ENCODE measurements at regions not wholly inside any gene's neighbourhood (a gene's known extent, or its start where the extent isn't known, plus 50 kb on each side); places are given as distances from the start of the nearest gene placed in this dataset.
"Not testable (repeated sequence)": the region's sequence is repeated elsewhere in the genome, so short reads cannot be mapped to it uniquely, and the experiment has no call there.

DNA sequence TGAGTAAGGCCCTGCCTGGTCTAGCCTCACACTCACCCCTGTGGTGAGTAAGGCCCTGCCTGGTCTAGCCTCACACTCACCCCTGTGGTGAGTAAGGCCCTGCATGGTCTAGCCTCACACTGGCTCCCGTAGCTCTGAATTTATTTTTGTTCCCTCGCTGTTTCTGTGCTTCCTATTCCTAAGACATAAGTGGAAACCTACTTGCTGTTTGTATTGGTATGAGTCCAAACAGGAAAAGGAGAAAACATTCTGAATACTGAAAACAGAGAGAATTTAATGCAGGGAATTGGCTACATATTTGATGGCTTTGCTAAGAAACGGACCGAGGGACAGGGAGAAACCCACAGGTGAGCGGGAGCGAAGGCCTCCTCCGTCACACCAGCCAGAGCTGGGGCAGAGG is 267.8 kb downstream of the FOXL1 start:
- DNase-seq, result no peak

GRCh38 chr16:86848821-86849220 is 270.5 kb downstream of the FOXL1 start:
- DNase-seq, result no peak

DNA sequence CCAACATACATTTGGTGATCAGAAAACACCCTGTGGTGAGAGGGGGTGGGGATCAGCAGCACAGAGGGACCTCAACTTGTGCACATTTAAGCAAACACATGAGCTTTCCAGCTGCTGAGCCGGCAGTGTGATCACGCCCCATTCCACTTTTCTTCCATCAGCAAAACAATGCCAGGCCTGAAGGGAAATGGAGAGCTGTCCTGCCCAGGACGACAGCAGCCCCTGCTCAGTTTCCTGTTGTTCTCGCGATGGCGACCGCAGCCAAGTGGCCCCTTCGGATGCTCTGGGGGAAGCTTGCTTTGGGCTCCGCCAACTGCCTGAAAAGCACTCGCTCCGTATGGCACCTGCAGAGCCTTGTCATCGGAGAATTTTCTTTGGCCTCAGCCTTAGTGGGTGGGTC is 272.3 kb downstream of the FOXL1 start:
- no peak for DNase-seq

DNA sequence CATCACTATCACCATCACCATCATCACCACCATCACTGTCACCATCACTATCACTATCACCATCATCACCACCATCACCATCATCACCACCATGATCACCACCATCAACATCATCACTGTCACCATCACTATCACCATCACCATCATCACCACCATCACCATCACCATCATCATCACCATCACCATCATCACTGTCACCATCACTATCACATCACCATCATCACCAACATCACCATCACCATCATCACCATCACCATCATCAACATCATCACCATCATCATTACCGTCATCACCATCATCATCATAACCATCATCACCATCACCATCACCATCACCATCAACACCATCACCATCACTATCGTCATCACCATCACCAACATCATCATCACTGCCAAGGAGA is 273.8 kb downstream of the FOXL1 start:
- DNase-seq, result no peak

GRCh38 chr16:86854058-86854621 is 275.8 kb downstream of the FOXL1 start:
- DNase-seq, result no peak

GRCh38 chr16:86854626-86855294 is 276.4 kb downstream of the FOXL1 start:
- DNase-seq, result no peak

GRCh38 chr16:86856946-86857586 is 278.7 kb downstream of the FOXL1 start:
- no peak for DNase-seq

DNA sequence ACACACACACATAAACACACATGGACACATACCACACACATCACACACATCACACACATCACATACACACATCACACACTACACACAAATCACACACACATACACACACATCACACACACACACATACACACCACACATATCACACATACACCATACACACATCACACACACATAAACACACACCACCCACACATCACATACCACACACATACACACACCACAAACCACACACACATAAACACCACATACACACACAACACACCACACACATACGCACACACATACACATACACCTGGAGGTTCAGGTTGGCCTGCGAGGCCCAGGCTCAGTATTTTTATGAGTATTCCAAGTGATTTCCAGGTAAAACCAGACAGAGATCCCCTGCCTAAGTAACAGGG is 279.5 kb downstream of the FOXL1 start:
- DNase-seq, result no peak

DNA sequence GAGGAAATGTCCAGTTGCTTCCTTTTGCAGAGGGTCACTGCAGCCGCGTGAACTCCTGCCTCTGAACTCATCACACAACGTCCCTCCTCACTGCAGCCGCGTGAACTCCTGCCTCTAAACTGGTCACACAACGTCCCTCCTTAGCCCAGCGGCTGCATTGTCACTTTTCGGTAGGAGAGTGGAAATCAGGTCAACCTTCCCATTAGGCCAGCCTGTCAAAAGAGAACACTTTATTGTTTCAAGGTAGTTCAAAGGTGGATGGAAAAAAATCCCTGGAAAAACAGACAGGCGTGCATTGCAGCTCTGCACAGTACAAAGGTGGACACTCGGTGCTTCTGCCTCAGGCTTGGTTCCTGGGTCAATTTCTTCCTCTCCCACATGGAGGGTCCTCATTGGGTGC is 280.2 kb downstream of the FOXL1 start:
- no peak for DNase-seq

DNA sequence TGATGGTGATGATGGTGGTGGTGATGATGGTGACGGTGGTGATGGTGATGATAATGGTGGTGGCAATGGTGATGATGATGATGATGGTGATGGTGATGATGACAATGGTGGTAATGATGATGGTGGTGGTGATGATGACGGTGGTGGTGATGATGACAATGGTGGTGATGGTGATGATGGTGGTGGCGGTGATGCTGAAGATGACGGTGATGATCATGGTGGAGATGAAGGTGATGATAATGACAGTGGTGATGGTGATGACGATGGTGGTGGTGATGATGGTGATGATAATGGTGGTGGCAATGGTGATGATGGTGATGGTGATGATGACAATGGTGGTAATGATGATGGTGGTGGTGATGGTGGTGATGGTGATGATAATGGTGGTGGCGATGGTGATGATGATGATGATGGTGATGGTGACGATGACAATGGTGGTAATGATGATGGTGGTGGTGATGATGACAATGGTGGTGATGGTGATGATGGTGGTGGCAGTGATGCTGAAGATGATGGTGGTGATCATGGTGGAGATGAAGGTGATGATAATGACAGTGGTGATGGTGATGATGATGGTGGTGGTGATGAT is 283.0 kb downstream of the FOXL1 start:
- DNase-seq, result not testable (repeated sequence)

- peak; percentile 45 for DNase-seq
These were observed 284.4 kb downstream of the FOXL1 start for GRCh38 chr16:86862595-86863280.

DNA sequence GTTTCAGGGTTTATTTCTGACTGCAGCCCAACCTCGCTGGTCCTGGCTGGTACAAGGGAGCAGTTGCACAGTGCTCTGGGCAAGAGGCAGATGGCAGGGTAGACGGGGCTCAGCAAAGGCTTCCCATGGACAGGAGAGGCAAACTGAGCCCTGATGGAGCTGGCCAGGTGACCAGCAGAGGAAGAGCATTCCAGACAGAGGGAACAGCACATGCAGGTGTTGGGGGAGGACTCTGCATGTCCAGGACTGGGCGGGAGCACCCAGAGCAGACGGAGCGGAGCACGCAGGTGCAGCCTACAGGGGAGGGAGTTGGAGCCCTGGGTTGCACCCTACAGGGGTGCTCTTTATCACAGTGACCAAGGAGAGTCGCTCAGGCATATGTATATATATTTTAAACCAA is 285.3 kb downstream of the FOXL1 start:
- DNase-seq, result no peak

- DNase-seq, result no peak
These were observed 286.2 kb downstream of the FOXL1 start for GRCh38 chr16:86864586-86864985.

- no peak for DNase-seq
These were observed 287.7 kb downstream of the FOXL1 start for GRCh38 chr16:86865851-86866662.

GRCh38 chr16:86866986-86867722 is 288.8 kb downstream of the FOXL1 start:
- DNase-seq, result no peak

GRCh38 chr16:86868070-86868469 is 289.7 kb downstream of the FOXL1 start:
- no peak for DNase-seq

GRCh38 chr16:86868786-86869185 is 290.4 kb downstream of the FOXL1 start:
- DNase-seq, result no peak

- no peak for DNase-seq
These were observed 291.1 kb downstream of the FOXL1 start for GRCh38 chr16:86869288-86870022.

DNA sequence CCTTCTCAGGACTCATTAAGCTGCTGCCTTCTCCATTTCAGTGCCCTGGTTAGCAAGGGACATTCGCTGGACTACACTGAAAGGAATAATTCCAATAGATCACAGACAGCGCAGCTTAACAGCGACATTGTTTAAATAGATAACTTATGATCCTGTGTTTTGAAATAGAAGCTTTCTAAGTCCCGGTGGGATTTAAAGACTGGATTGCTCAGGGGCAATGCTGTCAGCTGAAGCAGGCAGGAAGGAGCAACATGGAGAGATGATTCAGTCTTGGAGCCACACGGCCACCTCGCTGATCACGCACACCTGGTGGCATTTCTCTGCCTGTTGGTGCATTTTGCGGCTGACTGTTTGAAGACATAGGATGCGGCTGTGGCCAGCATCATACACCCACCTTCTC is 292.0 kb downstream of the FOXL1 start:
- no peak for DNase-seq

DNA sequence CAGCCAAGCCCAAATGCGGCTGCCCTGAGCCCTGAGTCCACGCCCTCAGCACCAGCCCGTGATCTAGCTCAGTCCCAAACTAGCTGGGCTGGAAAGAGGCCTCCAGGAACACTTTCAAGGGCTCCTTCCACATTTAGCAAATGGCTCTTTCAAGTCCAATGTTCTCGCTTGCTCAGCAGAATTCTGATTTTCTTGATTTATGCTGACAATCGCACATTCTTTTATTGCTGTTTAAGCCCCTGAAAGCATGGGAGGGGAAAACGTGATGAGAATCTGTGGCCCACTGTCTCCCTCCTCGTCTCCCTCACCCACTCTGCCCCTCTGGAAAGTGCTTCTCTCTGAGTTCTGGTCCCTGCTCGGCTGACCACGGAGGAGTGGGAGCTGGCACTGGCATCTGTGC is 293.8 kb downstream of the FOXL1 start:
- DNase-seq, result no peak

DNA sequence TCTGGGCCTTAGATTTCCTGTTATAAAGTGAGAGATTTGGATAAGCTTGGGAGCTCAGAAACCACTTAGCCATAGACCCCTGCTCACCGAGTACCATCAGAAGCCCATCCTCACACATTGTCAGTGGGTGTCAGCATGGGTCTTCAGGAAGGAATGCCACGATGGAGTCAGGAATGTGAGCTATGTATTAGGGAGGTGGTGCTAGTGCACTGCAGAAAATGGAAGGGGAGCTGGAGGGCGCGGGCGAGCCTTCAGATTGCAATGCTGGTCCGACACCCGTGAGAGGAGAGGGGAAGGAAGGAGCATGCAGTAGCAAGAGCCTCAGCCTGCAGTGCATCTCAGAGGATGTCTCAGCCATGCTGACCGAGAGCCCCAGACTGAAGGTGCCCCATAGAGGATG is 294.5 kb downstream of the FOXL1 start:
- DNase-seq, result no peak

Data from NCI-H1105 (cell line).